ENCODE measurements at regions not wholly inside any gene's neighbourhood (a gene's known extent, or its start where the extent isn't known, plus 50 kb on each side); places are given as distances from the start of the nearest gene placed in this dataset.

GRCh38 chr6:133187657-133188453 is 53.3 kb upstream of the EYA4 start:
- TF ChIP-seq POLR2A (IDR thresholded peaks at IDR 0.05) (no peak), CTCF (IDR thresholded peaks at IDR 0.05) (no peak)
